Loucy (cell line): ENCODE measurements at regions not wholly inside any gene's neighbourhood (a gene's known extent, or its start where the extent isn't known, plus 50 kb on each side); places are given as distances from the start of the nearest gene placed in this dataset.

Experiments
- H2AFZ ChIP-seq: fragments of 200-600 bp; sonication (generic); 2 replicates; pipeline ENCODE4 v1.6.0; 2016; ENCODE audit warnings: antibody characterized with exemption, mild to moderate bottlenecking, low read length, moderate library complexity
- H3F3A ChIP-seq: fragments of 200-600 bp; 2 replicates; pipeline ENCODE4 v1.6.0; 2016; ENCODE audit warnings: antibody characterized with exemption, low read depth, mild to moderate bottlenecking
- H3K27me3 ChIP-seq: fragments of 200-600 bp; sonication (generic); 2 replicates; pipeline ENCODE4 v1.6.1; 2014; ENCODE audit warnings: low read length, mild to moderate bottlenecking; ENCODE audit not compliant: insufficient read depth, poor library complexity, severe bottlenecking
- H3K36me3 ChIP-seq: fragments of 200-600 bp; sonication (generic); 2 replicates; pipeline ENCODE4 v1.6.1; 2016; ENCODE audit warnings: low read length; ENCODE audit not compliant: insufficient read depth
- H3K4me1 ChIP-seq: fragments of 200-600 bp; sonication (generic); 2 replicates; pipeline ENCODE4 v1.5.1; 2014; ENCODE audit warnings: low read length, mild to moderate bottlenecking; ENCODE audit not compliant: insufficient read depth, poor library complexity, severe bottlenecking
- H3K4me2 ChIP-seq: fragments of 200-600 bp; sonication (generic); 2 replicates; pipeline ENCODE4 v1.6.0; 2014; ENCODE audit warnings: antibody characterized with exemption, low read length, low read depth, mild to moderate bottlenecking; ENCODE audit not compliant: poor library complexity, severe bottlenecking
- H3K4me3 ChIP-seq: fragments of 200-600 bp; sonication (generic); 2 replicates; pipeline ENCODE4 v1.5.1; 2014; ENCODE audit warnings: low read length, mild to moderate bottlenecking, mixed read lengths; ENCODE audit not compliant: poor library complexity, severe bottlenecking
- H3K79me2 ChIP-seq: fragments of 200-600 bp; sonication (generic); 2 replicates; pipeline ENCODE4 v1.6.1; 2014; ENCODE audit warnings: low read length; ENCODE audit not compliant: insufficient read depth
- H3K9ac ChIP-seq: fragments of 200-600 bp; sonication (generic); 2 replicates; pipeline ENCODE4 v1.6.0; 2014; ENCODE audit warnings: mild to moderate bottlenecking, low read depth, low read length, moderate library complexity; ENCODE audit not compliant: poor library complexity, severe bottlenecking
- H3K9me2 ChIP-seq: fragments of 200-600 bp; sonication (generic); replicated peaks from 2 replicates; pipeline ENCODE4 v1.6.1; 2016; ENCODE audit warnings: low read depth, low read length, mixed read lengths
- H3K9me3 ChIP-seq: fragments of 200-600 bp; sonication (generic); 2 replicates; pipeline ENCODE4 v1.6.1; 2014; ENCODE audit warnings: mild to moderate bottlenecking, antibody characterized with exemption, low read length, low read depth; ENCODE audit not compliant: insufficient read depth
- H4K20me1 ChIP-seq: fragments of 200-600 bp; sonication (generic); 2 replicates; pipeline ENCODE4 v1.6.0; 2014; ENCODE audit warnings: antibody characterized with exemption, low read length, mild to moderate bottlenecking; ENCODE audit not compliant: insufficient read depth, poor library complexity, severe bottlenecking
- EZH2phosphoT487 ChIP-seq: fragments of 200-600 bp; IDR thresholded peaks from 2 replicates; pipeline ENCODE4 v1.6.1; 2018; ENCODE audit warnings: antibody characterized with exemption, mild to moderate bottlenecking, moderate library complexity, borderline replicate concordance
- TF ChIP-seq, protein P1 (sequence below): fragments of 200-600 bp; sonication (generic); conservative IDR thresholded peaks from 2 replicates; pipeline ENCODE4 v1.5.1; 2014; ENCODE audit warnings: mild to moderate bottlenecking, antibody characterized with exemption, low read length

DNA sequence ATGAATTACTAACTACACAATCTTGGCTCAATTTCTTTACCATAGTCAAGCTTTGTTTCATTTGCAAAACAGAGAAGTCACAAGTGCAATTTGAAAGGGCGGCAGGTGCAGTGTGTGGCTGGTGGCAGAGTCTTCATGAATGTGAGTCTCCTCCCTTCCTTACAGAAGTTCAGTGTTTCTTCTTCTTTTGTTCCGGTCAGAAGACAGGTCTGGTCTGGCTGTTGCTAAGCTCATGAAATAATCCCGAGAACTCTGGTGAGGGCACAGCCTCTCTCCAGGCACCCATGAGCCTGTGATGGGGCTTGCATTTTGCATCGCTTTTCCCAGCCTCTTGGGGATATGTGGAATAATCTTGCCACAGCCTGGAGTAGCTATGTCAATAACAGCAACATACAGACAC is 824.8 kb upstream of the SALL3 start:
- no peak overlapping the region for H3K4me2 ChIP-seq
- H3K4me3 ChIP-seq, result no peak overlapping the region
- no peak overlapping the region for H3K9ac ChIP-seq
- no peaks in the 10 kb centered on the region for H3K27me3 ChIP-seq
- no peak for TF ChIP-seq EZH2phosphoT487
- TF ChIP-seq, protein P1, sequence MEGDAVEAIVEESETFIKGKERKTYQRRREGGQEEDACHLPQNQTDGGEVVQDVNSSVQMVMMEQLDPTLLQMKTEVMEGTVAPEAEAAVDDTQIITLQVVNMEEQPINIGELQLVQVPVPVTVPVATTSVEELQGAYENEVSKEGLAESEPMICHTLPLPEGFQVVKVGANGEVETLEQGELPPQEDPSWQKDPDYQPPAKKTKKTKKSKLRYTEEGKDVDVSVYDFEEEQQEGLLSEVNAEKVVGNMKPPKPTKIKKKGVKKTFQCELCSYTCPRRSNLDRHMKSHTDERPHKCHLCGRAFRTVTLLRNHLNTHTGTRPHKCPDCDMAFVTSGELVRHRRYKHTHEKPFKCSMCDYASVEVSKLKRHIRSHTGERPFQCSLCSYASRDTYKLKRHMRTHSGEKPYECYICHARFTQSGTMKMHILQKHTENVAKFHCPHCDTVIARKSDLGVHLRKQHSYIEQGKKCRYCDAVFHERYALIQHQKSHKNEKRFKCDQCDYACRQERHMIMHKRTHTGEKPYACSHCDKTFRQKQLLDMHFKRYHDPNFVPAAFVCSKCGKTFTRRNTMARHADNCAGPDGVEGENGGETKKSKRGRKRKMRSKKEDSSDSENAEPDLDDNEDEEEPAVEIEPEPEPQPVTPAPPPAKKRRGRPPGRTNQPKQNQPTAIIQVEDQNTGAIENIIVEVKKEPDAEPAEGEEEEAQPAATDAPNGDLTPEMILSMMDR, result no peak
- no peak overlapping the region for H2AFZ ChIP-seq
- H4K20me1 ChIP-seq, result no peaks in the 10 kb centered on the region
- H3F3A ChIP-seq, result no peaks in the 10 kb centered on the region
- no peaks in the 10 kb centered on the region for H3K79me2 ChIP-seq
- no peaks in the 10 kb centered on the region for H3K9me2 ChIP-seq
- H3K9me3 ChIP-seq, result peaks cover 1% of the 10 kb centered on the region; the same call in 1 of the 2 replicates
- no peaks in the 10 kb centered on the region for H3K36me3 ChIP-seq
- H3K4me1 ChIP-seq, result no peaks in the 10 kb centered on the region

DNA sequence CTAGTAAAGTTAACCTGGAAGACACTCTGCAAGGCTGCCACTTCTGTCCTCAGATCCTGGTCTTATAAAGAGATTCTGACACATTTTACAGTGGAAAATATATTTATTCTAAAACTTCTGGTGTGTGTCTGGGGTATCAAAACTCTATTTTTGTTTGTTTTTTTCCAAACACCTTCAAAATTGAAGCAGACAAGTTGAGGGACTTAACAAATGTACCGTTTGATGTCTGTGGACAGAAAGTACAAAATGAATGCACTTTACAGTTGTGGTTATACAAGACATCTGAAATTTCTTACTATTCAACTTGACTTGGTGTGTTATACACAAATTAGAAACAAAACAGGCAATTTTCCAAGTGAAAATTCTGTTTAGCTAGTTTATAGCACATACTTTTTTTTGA is 823.2 kb upstream of the SALL3 start:
- Histone ChIP-seq H3K9me2 (no peaks in the 10 kb centered on the region), H3K9ac (no peak overlapping the region), H3K79me2 (no peaks in the 10 kb centered on the region), H3K27me3 (no peaks in the 10 kb centered on the region), H2AFZ (no peak overlapping the region), H3K4me3 (no peak overlapping the region), H3F3A (no peaks in the 10 kb centered on the region), H3K9me3 (no peaks in the 10 kb centered on the region; the same call in 1 of the 2 replicates), H3K4me2 (no peak overlapping the region), H3K4me1 (no peaks in the 10 kb centered on the region), H4K20me1 (no peaks in the 10 kb centered on the region), H3K36me3 (no peaks in the 10 kb centered on the region)
- TF ChIP-seq, protein P1, result no peak
- no peak for TF ChIP-seq EZH2phosphoT487

DNA sequence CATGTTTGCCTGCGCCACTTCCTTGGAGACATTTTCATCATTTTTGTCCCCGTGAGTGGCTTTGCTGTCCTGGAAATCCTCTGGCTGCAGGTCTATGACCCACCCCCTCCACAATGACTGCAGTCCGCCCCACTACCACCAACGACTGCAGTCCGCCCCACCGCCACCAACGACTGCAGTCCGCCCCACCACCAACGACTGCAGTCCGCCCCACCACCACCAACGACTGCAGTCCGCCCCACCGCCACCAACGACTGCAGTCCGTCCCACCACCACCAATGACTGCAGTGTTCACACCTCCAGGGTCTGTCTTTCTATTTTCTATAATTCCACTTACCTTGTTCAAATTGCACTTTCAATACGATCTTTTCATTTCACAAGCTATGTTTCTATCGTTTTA is 820.7 kb upstream of the SALL3 start:
- TF ChIP-seq, protein P1, result no peak
- no peak for TF ChIP-seq EZH2phosphoT487
- Histone ChIP-seq H3K27me3 (no peaks in the 10 kb centered on the region), H4K20me1 (no peaks in the 10 kb centered on the region), H3K9me3 (0 out of 2 replicates have a peak, but pooled peaks cover 2% of the 10 kb centered on the region), H3K9ac (no peak overlapping the region), H3F3A (no peaks in the 10 kb centered on the region), H3K79me2 (no peaks in the 10 kb centered on the region), H3K36me3 (no peaks in the 10 kb centered on the region), H3K4me1 (no peaks in the 10 kb centered on the region), H3K4me3 (no peak overlapping the region), H3K4me2 (no peak overlapping the region), H2AFZ (no peak overlapping the region), H3K9me2 (no peaks in the 10 kb centered on the region)
